HG03558 (cell line): ENCODE measurements at regions not wholly inside any gene's neighbourhood (a gene's known extent, or its start where the extent isn't known, plus 50 kb on each side); places are given as distances from the start of the nearest gene placed in this dataset.
"Not testable (repeated sequence)": the region's sequence is repeated elsewhere in the genome, so short reads cannot be mapped to it uniquely, and the experiment has no call there.

Experiments used
- ATAC-seq: cut with Tn5 transposase; IDR thresholded peaks from one replicate; pipeline ENCODE4 v1.9.1; 2021; ENCODE audit warnings: moderate number of reproducible peaks; ENCODE audit not compliant: unreplicated experiment; ENCODE audit errors: extremely low read depth

DNA sequence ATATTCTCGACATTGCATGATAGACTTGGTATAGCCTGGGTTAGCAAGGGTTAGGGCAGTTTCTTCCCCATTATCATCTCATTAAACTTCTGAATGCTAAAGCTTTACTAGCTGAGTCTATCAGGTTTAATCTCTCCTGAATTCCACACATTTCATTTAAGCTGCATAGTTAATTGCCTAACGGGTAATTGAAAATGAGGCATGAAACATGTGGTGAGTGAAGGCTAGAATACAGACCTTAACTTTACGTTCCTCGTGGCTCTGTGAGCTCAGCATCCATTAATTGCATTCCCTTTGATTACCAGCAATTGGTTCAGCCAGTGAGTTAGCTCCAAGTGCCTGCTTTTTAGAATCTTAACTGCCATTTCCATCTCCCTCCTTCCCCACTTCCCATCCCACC, 126.5 kb upstream of the MEX3C start:
- no peak for ATAC-seq

DNA sequence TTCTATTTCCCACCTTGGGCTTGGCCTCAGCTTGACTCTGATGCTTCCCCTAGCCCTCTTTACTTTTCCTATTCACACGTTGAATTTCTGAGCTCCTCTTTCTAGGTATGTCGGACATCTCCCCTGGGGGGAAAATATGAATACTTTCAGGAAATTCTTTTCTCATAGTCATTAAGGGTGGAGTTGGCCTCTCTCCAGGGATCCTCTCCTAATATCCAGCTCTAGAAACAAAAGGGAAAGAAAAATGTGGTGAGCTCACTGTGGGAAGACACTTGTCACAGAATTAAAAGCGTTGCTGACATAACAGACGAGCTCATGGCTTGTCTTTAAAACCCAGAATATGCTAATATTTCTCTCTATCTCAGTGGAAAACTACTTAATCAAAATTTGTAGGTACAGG, 132.7 kb upstream of the MEX3C start:
- no peak for ATAC-seq

DNA sequence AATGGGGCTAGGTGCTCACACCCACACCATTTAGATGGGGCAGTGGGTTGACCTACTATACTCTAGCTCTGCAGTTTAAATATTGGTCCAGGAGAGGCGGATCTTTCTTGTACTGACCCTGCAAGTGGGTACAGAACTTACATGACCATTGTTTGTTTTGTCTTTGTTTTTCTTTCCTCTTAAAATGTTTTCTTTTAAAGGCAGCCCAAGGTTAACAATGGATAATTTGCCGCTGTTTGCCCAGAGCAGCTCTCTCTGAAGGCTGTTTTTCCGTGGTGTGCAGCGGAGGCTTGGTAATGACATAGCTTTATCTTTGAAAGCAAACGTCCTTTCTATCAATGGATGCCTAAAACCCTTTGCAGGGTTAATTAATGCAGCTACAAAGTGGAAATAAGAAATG, 133.3 kb upstream of the MEX3C start:
- no peak for ATAC-seq

DNA sequence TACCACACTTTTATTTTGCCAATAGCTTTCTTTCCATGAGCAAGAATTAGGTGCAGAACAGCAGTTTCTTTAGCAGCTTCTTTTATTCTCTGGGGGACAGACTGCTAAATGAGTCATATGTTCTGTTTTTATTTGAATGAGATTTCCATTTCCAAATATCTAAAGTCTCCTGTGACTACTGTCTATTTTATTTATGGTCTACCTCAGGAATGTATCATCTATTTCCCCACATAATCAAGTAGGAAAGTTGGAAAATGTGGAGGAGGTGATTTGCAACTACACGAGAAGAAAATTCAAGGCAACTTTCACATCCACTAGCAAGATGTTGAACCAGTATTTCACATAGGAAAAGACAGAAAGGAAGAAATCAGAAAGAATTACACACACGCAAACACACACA, 139.9 kb upstream of the MEX3C start:
- ATAC-seq = no peak

DNA sequence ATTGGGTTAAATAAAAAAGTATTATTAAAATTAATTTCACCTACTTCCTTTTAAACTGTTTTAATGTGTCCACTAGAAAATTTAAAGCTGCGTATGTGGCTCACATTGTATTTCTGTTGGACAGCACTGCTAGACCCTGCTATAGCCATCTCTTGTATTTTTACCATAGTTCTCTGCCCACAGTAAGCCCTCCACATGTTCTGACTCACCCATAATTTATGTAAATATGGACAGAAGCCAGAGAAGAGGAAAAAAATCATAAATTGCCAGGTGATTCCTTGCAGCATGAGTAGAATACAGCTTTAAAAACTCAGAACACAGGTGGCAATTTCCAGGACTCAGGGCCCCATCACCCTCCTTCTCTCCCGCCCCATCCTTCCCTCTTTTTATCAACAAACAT, 142.4 kb upstream of the MEX3C start:
- no peak for ATAC-seq

DNA sequence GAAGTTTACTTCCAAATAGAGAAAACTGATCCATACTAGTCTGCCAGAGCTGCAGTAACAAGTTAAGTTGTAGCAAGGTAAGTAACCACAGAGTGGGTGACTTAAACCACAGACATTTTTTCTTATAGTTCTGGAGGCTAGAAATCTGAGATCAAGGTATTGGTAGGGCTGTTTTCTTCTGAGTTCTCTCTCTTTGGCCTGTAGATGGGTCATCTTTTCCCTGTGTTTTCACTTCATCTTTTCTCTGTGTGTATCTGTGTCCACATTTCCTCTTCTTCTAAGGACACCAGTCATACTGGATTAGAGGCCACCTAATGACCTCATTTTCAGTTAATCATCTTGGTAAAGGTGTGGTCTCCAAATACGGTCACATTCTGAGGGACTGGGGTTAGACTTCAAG, 142.9 kb upstream of the MEX3C start:
- no peak for ATAC-seq

DNA sequence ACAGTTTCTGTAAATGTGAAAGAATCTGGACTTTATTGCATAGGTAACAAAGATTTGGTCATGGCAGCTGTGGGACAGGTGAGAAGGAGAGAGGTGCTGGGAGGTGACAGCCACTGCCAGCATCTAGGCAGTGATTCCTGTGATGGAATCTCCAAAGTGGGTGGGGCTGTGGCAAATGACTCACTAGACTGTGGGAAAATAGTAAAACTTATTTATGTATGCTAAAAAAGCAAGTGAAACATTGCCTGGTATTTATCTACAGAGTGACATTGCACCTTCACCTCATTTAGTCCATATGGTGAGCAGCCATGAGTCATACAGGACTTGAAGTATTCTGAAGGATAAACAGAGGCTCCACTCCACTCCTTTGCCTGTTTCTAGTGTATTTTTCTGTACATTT, 145.3 kb upstream of the MEX3C start:
- ATAC-seq = no peak

DNA sequence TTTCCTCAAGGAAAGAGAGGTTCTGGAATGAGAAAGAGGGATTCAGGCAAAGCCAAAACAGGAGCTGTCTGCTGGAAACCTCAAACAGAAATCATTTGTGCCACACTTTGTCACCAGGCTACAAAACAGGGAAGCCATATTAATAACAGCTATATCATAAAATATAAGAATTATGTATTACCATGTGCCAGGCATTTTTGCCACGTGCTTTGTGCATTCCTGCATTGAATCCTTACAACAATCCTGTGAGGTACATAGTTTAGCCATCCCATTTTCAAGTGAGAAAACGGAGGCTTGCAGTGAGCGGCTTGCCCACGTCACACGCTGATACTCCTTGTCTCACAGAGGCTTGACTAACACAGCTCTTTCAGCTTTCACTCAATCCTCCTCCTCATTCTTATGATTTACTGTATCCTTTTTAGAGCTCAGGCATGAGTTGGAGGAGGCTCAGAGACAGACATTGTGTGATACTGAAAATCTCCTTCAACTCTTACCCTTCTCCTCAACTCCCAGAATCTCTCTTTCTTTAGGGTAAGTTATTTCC, 148.4 kb upstream of the MEX3C start:
- ATAC-seq = no peak

DNA sequence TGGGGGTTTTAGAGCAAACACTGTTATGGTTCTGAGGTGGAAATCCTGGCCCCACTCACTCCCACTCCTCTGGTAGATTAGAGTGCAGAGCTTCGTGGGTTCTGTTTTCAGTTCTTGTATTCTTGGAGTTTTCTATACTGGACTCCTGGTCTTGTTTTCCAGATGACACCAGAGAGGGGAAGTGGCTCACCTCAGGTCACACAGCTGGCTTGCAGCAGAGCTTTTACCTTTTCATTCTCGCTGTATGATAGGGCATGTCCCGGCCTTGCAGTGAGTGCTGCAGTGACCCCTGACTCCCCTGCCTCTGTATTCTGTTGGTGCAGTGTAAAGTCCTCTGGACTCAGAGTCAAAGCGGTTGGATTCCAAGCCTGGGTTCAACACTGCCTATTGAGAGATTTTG, 148.9 kb upstream of the MEX3C start:
- no peak for ATAC-seq

DNA sequence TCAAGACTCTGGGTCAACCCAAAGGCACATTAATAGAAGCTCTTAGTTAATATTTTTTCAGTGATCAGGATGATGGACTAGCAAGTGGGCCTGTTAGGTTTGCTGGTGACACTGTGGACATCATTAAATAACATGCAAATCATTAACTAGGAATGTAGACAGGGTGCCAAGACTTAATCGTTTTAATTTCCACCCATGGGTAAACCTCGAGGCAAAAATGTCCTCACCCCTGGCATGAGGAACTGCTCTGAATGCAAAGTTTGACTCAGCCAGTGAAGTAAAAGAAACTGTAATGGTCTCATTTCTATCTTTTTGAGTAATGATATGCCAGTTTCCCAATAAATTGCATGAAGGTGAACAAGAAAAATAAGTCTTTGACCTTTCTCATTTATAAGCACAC, 152.6 kb upstream of the MEX3C start:
- no peak for ATAC-seq

DNA sequence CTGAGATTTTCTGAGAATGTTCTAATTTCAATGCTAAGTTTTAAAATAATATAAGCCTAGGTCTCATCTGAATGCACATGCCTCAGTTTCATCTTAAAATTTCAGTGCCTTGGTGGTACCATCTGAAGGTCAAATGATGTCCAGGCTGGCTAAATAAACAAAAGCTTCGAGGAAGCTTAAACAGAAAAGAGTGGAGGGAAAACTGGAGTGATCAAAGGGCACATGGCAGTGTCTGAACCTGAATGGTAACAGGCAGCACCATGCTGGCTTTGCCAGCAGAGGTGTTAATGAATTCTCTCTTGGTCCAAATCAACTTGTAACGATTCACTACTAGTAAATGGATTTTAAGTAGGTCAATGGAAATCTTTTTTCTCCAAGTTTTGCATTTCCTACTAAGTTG, 158.4 kb upstream of the MEX3C start:
- no peak for ATAC-seq

DNA sequence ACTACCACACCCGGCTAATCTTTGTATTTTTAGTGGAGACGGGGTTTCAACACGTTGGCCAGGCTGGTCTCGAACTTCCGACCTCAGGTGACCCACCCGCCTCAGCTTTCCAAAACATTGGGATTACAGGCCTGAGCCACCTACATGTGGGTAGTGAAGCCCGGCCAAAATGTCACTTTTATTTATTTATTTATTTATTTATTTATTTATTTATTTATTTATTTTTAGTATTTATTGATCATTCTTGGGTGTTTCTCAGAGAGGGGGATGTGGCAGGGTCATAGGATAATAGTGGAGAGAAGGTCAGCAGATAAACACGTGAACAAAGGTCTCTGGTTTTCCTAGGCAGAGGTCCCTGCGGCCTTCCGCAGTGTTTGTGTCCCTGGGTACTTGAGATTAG, 162.8 kb upstream of the MEX3C start:
- not testable (repeated sequence) for ATAC-seq

DNA sequence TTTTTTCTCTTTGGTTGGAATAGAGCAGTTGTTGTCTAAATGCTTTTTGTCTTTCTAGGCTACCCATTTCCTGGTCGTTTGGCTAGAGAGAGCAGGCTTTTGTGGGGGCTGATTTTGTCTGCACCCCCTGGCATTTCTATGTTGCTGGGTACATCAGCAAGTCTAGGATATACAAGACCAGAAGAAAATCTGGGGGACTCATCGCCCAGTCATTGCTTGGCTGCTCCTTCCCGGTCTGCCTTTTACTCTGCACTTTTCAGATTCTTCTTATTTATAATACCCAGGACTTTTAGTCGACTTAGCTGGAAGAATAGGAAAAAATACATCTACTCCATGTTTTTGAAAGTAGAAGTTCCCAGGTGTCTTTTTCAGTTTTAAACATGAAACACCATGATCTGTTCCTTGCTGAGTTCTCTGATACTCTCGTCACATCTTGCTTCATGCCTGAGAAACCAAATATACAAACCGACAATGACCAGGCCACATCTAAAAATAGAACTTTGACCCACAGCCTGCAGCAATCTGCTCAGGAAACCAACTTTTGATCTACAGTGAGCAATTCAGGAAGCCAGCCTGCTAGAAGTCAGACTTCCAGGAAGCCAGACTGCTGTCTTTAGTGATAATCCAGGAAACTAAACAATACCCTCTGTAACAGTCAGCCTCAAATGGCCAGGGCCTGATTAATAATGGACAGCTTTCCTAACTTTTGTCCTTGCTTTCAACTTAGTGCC, 163.8 kb upstream of the MEX3C start:
- ATAC-seq = no peak

DNA sequence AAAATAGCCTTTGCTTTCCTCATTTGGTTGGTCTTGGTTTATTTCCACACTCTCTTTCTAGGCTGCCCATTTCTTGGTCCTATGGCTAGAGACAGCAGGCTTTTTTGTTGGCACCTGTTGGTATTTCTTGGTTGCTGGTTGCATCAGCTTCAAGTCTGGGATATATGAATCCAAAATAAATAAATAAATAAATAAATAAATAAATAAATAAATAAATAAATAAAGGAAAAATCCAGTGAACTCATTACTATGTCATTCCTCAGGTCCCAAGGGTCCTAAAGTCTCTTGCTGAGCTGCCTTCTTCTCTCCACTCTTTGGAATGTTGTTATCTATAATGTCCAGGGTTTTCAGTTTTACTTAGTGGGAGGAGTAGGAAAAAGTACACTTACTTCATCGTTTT, 165.9 kb upstream of the MEX3C start:
- ATAC-seq = no peak

DNA sequence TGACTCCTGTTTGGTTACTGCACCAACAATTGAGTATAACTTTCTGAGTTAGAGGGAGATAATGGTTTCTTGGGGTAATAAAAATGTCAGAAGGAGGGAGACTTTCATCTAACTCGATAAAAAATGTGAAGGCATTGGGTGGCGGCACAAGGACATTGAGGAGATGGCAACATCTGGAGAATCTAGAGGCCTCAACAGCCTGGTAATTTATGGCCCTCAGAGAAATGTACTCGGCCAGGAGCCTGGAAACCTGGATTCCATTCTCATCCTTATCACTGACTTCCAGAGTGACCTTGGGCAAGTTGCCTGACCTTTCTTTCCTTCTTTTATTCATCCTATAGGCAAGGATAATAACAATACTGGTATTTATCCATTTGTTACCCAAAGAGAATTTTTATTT, 173.5 kb upstream of the MEX3C start:
- no peak for ATAC-seq

DNA sequence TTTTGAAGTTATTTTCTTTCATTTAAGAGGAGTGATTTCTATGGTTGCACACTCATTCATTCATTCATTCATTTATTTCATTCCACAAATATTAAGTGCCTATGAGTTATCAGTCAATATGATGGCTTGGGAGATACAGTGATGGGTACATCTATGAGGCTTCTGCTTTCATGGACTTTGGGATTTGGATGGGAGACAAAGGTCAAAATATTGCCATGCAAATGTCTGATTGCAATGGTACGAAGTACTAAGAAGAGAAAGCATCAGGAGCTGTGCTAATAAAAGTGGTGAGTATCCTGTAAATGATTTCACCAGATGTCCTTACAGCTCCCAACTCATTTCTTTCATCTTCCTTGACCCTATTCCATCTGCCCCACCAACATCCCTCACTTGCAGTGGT, 174.4 kb upstream of the MEX3C start:
- ATAC-seq = no peak

DNA sequence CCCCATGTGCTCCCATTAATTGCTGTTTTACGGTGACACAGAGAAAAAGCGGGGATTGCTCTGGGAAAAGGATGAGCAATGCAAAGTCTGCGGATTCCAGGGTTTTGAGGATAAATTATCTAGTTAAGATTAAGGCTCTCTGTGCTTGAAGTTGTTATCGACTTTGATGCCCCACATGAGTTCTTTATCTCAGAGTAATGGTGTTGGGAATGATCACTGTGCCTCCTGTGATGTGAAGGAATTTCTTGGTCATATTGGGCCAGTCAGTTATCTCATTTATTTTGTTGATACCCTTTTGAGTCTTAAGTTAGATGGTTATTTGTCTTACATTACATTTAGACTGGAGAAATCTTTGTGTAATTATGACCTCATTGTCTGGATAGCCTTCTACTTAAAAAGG, 184.6 kb upstream of the MEX3C start:
- no peak for ATAC-seq

DNA sequence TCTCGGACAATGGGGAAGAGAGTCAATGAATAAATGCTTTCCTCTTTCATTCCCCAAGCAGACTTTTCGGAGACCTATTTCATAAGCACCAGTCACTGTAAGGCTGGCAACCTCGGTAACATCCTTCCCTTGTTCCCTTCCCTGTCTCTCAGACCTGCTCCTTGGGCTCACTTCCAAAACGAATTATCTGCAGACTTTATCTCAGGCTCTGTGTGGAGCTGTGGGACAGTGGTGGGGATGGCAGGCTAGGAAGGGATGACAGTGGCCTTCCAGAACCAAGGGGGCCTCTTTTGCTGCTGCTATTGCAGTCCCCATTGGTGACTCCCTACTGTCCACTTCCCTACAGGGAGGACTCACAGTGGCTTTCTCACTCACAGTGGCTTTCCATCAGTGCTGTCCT, 185.6 kb upstream of the MEX3C start:
- ATAC-seq = no peak

DNA sequence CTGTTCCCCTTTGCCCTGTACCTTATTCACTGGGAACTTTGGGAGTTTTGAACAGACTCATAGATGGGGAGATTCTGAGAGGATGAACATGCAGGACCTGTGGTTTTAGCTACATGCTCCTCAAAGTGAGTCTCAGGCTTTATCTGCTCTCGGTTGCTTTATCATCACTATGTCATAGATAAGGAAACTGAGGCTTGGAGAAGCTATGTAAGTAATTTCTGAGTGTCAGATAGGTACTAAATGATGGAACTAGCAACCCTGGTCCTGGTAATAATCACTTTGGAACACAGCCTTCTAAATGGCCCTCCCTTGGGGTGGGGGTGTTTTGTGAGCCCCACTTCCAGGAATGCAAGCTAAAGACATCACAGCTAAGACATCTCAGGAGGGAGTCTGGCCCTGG, 186.2 kb upstream of the MEX3C start:
- ATAC-seq = no peak

DNA sequence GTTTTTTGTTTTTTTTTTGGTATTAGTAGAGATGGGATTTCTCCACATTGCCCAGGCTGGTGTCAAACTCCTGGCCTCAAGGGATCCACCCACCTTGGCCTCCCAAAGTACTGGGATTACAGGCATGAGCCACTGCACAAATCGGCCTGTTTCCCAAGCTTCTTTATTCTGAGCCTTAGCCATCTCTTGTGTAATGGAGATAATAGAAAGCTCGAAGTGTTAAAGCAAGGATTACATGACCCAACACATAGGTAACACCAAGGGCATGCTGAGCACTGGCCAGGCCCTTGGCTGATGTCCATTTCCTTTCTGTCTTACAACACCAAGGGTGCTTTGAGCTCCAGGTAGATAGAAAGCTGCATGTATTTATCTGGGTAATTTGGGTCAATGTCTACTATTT, 187.8 kb upstream of the MEX3C start:
- no peak for ATAC-seq

DNA sequence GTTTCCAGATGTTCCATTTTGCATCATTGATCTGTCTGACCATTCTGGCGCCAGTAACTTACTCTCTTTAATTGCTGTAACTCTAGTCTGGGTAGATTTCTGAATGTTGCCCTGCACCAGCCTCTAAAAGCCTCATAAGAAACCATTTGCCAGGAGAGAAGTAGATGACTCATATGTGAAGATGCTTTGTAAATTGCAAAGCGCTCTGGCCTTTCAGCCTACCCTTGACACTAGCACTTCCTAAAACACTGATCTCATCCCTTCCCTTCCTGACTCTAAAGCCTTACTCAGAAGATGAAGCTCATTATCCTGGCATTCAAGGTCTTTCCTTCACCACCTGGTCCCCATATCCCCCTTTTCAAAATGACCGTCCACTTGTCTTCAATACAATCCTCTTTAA, 193.2 kb upstream of the MEX3C start:
- ATAC-seq = no peak

DNA sequence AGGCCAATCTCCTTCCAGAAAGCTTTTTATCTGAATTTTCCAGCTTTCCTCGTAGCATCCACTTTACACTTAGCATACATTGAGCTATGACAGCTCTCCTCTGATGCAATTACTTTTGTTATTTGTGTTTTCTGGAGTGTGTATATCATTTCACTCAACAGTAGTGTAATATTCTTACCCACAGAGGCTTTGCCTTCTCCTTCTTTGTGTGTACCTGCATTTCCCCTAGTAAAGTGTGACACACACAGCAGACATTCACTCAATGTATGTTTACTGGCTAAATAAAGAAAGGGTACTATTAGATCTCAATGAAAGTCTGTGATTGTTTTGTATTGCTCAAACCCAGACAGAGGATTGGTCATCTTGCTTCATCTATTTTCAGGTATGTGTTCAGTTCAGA, 193.7 kb upstream of the MEX3C start:
- no peak for ATAC-seq

DNA sequence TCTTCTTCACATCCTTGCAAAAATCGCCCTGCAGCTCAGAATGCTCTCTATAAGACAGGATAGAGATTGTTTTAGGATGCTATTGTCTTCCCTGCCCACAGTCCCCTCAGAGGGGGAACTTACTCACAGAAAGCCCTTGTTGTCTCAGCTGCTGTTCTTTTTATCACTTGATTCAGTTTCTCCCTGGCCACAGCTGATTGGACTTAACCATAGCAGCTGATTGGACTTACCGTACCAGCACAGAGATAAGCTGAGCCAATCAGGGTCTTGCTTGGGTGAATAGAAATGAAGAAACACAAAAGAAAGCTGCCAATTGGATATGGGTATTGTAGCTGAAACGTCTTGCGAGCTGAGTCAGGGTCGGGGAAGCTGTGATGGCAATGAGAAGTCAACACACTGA, 194.2 kb upstream of the MEX3C start:
- ATAC-seq = no peak
